Activated naive CD8-positive, alpha-beta T cell (primary cell): ENCODE measurements at regions not wholly inside any gene's neighbourhood (a gene's known extent, or its start where the extent isn't known, plus 50 kb on each side); places are given as distances from the start of the nearest gene placed in this dataset.

ENCODE experiments used
- H3K27ac Mint-ChIP-seq: one replicate; pipeline ENCODE4 v1.8.0; 2021; ENCODE audit warnings: mixed read lengths
- H3K27me3 Mint-ChIP-seq: one replicate; pipeline ENCODE4 v1.8.0; 2021; ENCODE audit warnings: mixed read lengths
- H3K36me3 Mint-ChIP-seq: one replicate; pipeline ENCODE4 v1.8.0; 2021; ENCODE audit warnings: mixed read lengths
- H3K4me1 Mint-ChIP-seq: one replicate; pipeline ENCODE4 v1.8.0; 2021; ENCODE audit warnings: low read depth, mixed read lengths
- H3K4me3 Mint-ChIP-seq: one replicate; pipeline ENCODE4 v1.8.0; 2021; ENCODE audit warnings: mild to moderate bottlenecking, mixed read lengths
- H3K9me3 Mint-ChIP-seq: one replicate; pipeline ENCODE4 v1.8.0; 2021; ENCODE audit warnings: low read depth, mixed read lengths

- Mint-ChIP-seq H3K4me1 (peaks cover 12% of the 10 kb centered on the region), H3K9me3 (no peaks in the 10 kb centered on the region), H3K27ac (no peak overlapping the region), H3K36me3 (no peaks in the 10 kb centered on the region), H3K4me3 (no peak overlapping the region), H3K27me3 (peaks cover 1% of the 10 kb centered on the region)
Measured at GRCh38 chr21:15171546-15171945, 106.7 kb upstream of the NRIP1 start.

- no peaks in the 10 kb centered on the region for H3K36me3 Mint-ChIP-seq
Measured at GRCh38 chr21:15172963-15173362, 108.2 kb upstream of the NRIP1 start.

GRCh38 chr21:15174923-15175322, 110.1 kb upstream of the NRIP1 start:
- Mint-ChIP-seq H3K4me1 (peaks cover 11% of the 10 kb centered on the region), H3K36me3 (no peaks in the 10 kb centered on the region), H3K9me3 (no peaks in the 10 kb centered on the region), H3K4me3 (no peak overlapping the region), H3K27me3 (peaks cover 1% of the 10 kb centered on the region), H3K27ac (no peak overlapping the region)

More at GRCh38 chr21:15172963-15173362, 108.2 kb upstream of the NRIP1 start:
- Mint-ChIP-seq H3K9me3 (no peaks in the 10 kb centered on the region), H3K4me1 (peaks cover 12% of the 10 kb centered on the region), H3K4me3 (no peak overlapping the region), H3K27ac (no peak overlapping the region), H3K27me3 (peaks cover 1% of the 10 kb centered on the region)

- no peak overlapping the region for H3K27ac Mint-ChIP-seq
- no peaks in the 10 kb centered on the region for H3K4me1 Mint-ChIP-seq
- no peaks in the 10 kb centered on the region for H3K9me3 Mint-ChIP-seq
- no peaks in the 10 kb centered on the region for H3K27me3 Mint-ChIP-seq
- no peak overlapping the region for H3K4me3 Mint-ChIP-seq
- H3K36me3 Mint-ChIP-seq, result no peaks in the 10 kb centered on the region
Measured at GRCh38 chr21:15182731-15183130, 117.9 kb upstream of the NRIP1 start.

GRCh38 chr21:15183813-15184257, 119.0 kb upstream of the NRIP1 start:
- Mint-ChIP-seq H3K9me3 (no peaks in the 10 kb centered on the region), H3K27ac (no peak overlapping the region), H3K4me1 (no peaks in the 10 kb centered on the region), H3K36me3 (peaks cover 3% of the 10 kb centered on the region), H3K27me3 (no peaks in the 10 kb centered on the region), H3K4me3 (no peak overlapping the region)

GRCh38 chr21:15190412-15190811, 125.6 kb upstream of the NRIP1 start:
- Mint-ChIP-seq H3K27ac (no peak overlapping the region), H3K4me3 (no peak overlapping the region), H3K9me3 (no peaks in the 10 kb centered on the region), H3K27me3 (peaks cover 1% of the 10 kb centered on the region), H3K4me1 (no peaks in the 10 kb centered on the region), H3K36me3 (peaks cover 3% of the 10 kb centered on the region)

GRCh38 chr21:15190837-15191236, 126.0 kb upstream of the NRIP1 start:
- no peaks in the 10 kb centered on the region for H3K9me3 Mint-ChIP-seq
- H3K27ac Mint-ChIP-seq, result no peak overlapping the region
- peaks cover 3% of the 10 kb centered on the region for H3K36me3 Mint-ChIP-seq
- H3K27me3 Mint-ChIP-seq, result peaks cover 1% of the 10 kb centered on the region
- no peaks in the 10 kb centered on the region for H3K4me1 Mint-ChIP-seq
- H3K4me3 Mint-ChIP-seq, result no peak overlapping the region

DNA sequence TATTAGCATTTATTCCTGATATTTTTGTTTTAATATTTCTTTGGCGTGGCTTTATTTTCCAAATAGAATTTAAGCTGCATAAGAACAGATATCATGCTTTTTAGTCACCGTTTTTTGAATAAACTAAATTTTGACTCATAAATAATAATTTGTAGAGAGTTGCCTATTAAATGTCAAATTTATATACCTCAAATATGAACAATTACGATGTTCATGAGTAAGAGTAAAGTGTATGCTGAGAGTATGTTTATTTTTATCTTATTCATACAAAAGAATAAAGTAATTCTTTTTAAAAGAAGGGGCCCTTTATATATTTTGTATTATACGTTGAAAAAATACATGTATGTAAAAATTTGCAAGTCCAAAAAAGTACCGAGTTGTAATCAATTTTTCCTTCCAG, 126.5 kb upstream of the NRIP1 start:
- Mint-ChIP-seq H3K27me3 (peaks cover 1% of the 10 kb centered on the region), H3K9me3 (no peaks in the 10 kb centered on the region), H3K36me3 (peaks cover 3% of the 10 kb centered on the region), H3K4me3 (no peak overlapping the region), H3K4me1 (no peaks in the 10 kb centered on the region), H3K27ac (no peak overlapping the region)

- no peak overlapping the region for H3K27ac Mint-ChIP-seq
- peaks cover 3% of the 10 kb centered on the region for H3K36me3 Mint-ChIP-seq
- H3K9me3 Mint-ChIP-seq, result no peaks in the 10 kb centered on the region
- no peak overlapping the region for H3K4me3 Mint-ChIP-seq
- H3K27me3 Mint-ChIP-seq, result peaks cover 1% of the 10 kb centered on the region
- no peaks in the 10 kb centered on the region for H3K4me1 Mint-ChIP-seq
Measured at GRCh38 chr21:15192243-15192642, 127.4 kb upstream of the NRIP1 start.

GRCh38 chr21:15193937-15194336, 129.1 kb upstream of the NRIP1 start:
- Mint-ChIP-seq H3K36me3 (no peaks in the 10 kb centered on the region), H3K4me3 (no peak overlapping the region), H3K4me1 (no peaks in the 10 kb centered on the region), H3K9me3 (no peaks in the 10 kb centered on the region), H3K27me3 (peaks cover 1% of the 10 kb centered on the region), H3K27ac (no peak overlapping the region)

- Mint-ChIP-seq H3K27me3 (peaks cover 1% of the 10 kb centered on the region), H3K9me3 (no peaks in the 10 kb centered on the region), H3K4me1 (no peaks in the 10 kb centered on the region), H3K36me3 (no peaks in the 10 kb centered on the region), H3K27ac (no peak overlapping the region), H3K4me3 (no peak overlapping the region)
Measured at GRCh38 chr21:15195104-15195503, 130.3 kb upstream of the NRIP1 start.

GRCh38 chr21:15195768-15196167, 131.0 kb upstream of the NRIP1 start:
- H3K4me3 Mint-ChIP-seq, result no peak overlapping the region
- H3K27ac Mint-ChIP-seq, result no peak overlapping the region
- no peaks in the 10 kb centered on the region for H3K9me3 Mint-ChIP-seq
- H3K36me3 Mint-ChIP-seq, result no peaks in the 10 kb centered on the region
- H3K27me3 Mint-ChIP-seq, result peaks cover 1% of the 10 kb centered on the region
- H3K4me1 Mint-ChIP-seq, result no peaks in the 10 kb centered on the region

DNA sequence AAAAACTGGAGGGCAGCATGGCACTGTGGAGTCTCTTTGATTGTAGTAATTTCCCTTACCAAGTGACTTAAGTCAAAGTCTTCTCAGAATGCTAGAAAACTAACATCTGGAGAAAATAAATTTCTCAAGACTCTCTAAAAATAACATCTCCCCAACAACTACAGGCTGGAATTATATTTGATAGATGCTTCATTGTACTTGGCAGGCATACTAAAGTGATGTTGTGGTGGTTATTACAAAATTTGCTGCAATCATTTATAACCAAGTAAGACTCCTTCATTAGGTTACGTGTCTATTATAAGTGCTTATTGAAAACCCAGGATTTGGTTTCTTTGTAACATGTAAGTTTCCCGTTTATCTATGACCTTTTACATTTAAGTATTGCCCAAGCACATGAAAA, 132.9 kb upstream of the NRIP1 start:
- no peaks in the 10 kb centered on the region for H3K36me3 Mint-ChIP-seq
- no peaks in the 10 kb centered on the region for H3K9me3 Mint-ChIP-seq
- no peak overlapping the region for H3K27ac Mint-ChIP-seq
- no peak overlapping the region for H3K4me3 Mint-ChIP-seq
- H3K27me3 Mint-ChIP-seq, result peaks cover 2% of the 10 kb centered on the region
- H3K4me1 Mint-ChIP-seq, result no peaks in the 10 kb centered on the region

DNA sequence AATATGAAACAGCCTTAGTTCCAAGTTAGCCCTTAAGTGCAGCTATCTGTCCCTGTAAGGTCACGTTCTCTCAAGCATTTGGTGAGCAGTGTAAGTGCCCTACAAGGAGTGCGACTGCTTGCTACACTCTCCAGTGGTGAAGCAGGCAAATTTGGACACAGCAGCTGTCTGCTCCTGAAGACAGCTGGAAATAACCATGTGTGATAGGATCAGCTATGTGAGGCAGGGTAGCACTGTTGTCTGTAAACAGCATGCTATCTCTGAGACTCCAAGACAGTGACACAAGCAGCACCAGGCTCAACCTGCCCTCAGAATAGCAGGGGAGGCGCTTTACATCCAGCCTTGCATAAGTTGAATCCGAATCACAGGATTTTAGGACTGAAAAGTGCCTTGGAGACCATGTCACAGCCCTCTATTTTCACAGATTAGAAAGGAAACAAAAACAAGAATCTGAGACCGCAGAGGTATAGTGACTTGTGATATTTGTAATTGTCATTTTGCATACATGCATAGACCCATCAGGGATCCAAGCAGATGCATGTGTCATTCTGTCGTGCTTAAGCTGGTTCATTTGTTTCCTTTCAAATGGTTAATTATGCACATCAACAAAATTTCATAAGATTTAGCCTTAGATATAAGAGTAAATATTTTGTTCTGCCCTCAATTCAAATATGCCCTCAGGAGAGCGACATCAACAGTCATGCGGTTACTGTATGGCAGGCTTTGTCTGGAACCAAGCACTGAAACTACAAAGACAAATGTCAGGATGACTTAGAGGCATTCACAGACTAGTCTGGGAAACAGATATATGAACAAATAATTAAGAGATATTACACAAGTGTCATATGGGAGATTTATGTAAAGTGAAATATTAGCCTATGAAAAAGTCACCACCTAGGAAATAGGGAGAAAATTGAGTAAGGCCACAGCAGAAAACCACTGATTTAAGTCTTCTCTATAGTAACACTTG, 134.9 kb upstream of the NRIP1 start:
- Mint-ChIP-seq H3K4me3 (no peak overlapping the region), H3K27me3 (peaks cover 2% of the 10 kb centered on the region), H3K9me3 (no peaks in the 10 kb centered on the region), H3K27ac (no peak overlapping the region), H3K4me1 (no peaks in the 10 kb centered on the region), H3K36me3 (no peaks in the 10 kb centered on the region)

DNA sequence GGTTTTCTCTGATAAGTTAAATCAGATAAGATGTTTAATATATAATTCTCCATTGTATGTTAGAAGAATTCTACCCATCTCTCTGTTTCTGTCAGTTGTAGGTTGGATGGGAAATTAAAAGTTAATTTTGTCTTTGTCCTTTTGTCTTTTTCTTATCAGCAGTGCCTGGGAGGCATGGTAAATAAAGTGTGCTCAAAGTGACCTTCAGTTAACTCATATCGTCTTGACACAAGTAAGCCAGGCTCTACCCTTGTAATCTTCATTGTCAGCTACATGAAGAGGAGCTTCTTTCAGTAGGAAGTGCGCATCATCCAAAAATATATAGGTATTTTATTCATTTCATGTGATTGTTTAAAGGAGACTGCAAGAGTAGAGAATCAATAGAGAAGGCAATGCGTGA, 138.9 kb upstream of the NRIP1 start:
- H3K4me3 Mint-ChIP-seq, result no peak overlapping the region
- no peaks in the 10 kb centered on the region for H3K9me3 Mint-ChIP-seq

More for the DNA sequence above, 138.9 kb upstream of the NRIP1 start:
- no peaks in the 10 kb centered on the region for H3K4me1 Mint-ChIP-seq
- H3K36me3 Mint-ChIP-seq, result no peaks in the 10 kb centered on the region
- no peak overlapping the region for H3K27ac Mint-ChIP-seq
- peaks cover 12% of the 10 kb centered on the region for H3K27me3 Mint-ChIP-seq
